Right atrium auricular region (tissue), 2 donors: ENCODE measurements at regions not wholly inside any gene's neighbourhood (a gene's known extent, or its start where the extent isn't known, plus 50 kb on each side); places are given as distances from the start of the nearest gene placed in this dataset.

Experiments used
- DNase-seq: peaks from one replicate; pipeline ENCODE4 v3.0.0-alpha.2; 2019; ENCODE audit warnings: low spot score
- H3K27ac ChIP-seq, 2 donors: fragments of 200-600 bp; sonication (generic); 1 replicate in 1 of 2; 2 replicates in 1 of 2; pipeline ENCODE4 v1.5.1; 2016 to 2019
- H3K27me3 ChIP-seq, 2 donors: fragments of 200-600 bp; sonication (generic); one replicate each; pipeline versions ENCODE4 v1.5.1 to v1.6.0; 2017 to 2019
- H3K36me3 ChIP-seq: fragments of 200-600 bp; sonication (generic); one replicate; pipeline ENCODE4 v1.5.1; 2016
- H3K4me1 ChIP-seq, 2 donors: fragments of 200-600 bp; sonication (generic); one replicate each; pipeline versions ENCODE4 v1.5.1 to v1.6.0; 2017 to 2019
- H3K4me3 ChIP-seq, 2 donors: fragments of 200-600 bp; sonication (generic); 1 replicate in 1 of 2; 2 replicates in 1 of 2; pipeline ENCODE4 v1.5.1; 2017 to 2019; ENCODE audit warnings: mild to moderate bottlenecking in 1 of 2, moderate library complexity in 1 of 2
- H3K9me3 ChIP-seq, 2 donors: fragments of 200-600 bp; sonication (generic); one replicate each; pipeline ENCODE4 v1.5.1; 2019
- CTCF ChIP-seq, 2 donors: fragments of 200-600 bp; sonication (generic); IDR thresholded peaks; one replicate each; pipeline ENCODE4 v1.5.1; 2019; ENCODE audit warnings: antibody characterized with exemption in 2 of 2

DNA sequence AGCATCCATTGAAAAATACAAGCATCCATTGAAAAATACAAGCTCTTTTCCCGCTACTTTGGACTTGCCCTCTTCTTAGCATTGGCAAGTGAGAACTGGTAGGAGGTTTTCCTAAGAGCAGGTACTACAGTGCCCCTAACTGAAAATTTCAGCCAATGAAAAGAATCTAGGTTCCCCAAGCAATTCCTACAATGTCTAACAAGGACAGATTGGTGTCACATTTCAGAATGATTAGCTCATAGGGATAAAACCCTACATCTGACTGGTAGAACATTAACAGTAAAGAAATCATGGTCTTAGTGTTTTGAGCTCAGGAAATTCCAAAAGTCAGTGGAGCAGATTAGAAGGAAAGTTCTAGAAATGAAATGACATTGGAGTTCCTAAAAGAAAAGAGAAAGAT lies 68.6 kb upstream of the QRFPR start:
- Histone ChIP-seq H3K36me3 (no peaks in the 10 kb centered on the region), H3K9me3 (no peaks in the 10 kb centered on the region), H3K27me3 (no peaks in the 10 kb centered on the region), H3K4me1 (no peaks in the 10 kb centered on the region), H3K4me3 (no peak overlapping the region), H3K27ac (no peak overlapping the region)
- TF ChIP-seq CTCF (IDR thresholded peaks at IDR 0.05), result no peak
- DNase-seq, result no peak

DNA sequence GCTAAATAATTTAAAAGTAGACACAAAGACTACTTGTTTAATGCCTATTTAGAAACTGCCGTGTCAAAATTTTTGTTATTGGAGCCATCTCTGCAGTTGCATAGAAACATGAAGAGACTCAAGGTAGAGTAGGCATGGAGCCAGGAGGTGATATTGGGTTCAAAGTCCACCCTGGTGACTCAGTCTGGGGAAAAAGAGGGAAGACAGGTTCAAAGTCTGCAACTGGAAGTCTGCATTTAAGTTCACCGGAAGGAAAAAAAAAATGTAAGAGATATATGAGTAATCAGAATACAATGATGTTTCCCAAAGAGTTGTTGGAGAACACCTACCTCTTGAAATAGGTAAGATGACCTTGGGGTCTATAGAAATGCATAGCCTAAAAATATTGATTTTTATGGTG lies 67.4 kb upstream of the QRFPR start:
- no peak for TF ChIP-seq CTCF (IDR thresholded peaks at IDR 0.05)
- H3K36me3 ChIP-seq, result no peaks in the 10 kb centered on the region
- H3K27me3 ChIP-seq, result no peaks in the 10 kb centered on the region
- DNase-seq, result no peak
- no peak overlapping the region for H3K27ac ChIP-seq
- no peak overlapping the region for H3K4me3 ChIP-seq
- H3K9me3 ChIP-seq, result no peaks in the 10 kb centered on the region
- H3K4me1 ChIP-seq, result no peaks in the 10 kb centered on the region

DNA sequence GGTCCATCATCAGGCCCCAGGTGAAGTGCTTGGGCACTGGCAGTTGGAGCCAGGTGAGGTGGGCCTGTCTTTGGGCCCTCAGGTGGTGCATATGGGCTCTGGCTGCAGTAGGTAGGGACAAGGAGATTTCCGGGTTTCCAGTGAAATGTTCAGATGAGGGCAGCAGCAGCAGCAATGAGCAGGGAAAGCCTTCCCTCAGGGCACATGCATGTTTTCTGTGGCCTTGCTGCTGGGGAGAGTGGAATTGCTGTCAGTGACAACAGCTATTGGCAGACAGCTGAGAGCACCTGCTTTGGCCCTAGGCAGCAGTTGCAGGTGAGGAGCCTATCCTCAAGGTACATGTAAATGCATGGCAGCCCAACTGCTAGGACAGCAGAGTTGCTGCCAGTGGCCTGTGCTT lies 58.9 kb upstream of the QRFPR start:
- Histone ChIP-seq H3K27ac (no peak overlapping the region), H3K4me3 (no peak overlapping the region), H3K36me3 (no peaks in the 10 kb centered on the region), H3K9me3 (peaks cover 4 to 30% of the 10 kb centered on the region in 2 donors), H3K4me1 (no peaks in the 10 kb centered on the region), H3K27me3 (no peaks in the 10 kb centered on the region)
- no peak for DNase-seq
- TF ChIP-seq CTCF (IDR thresholded peaks at IDR 0.05), result no peak
